Neural cell (in vitro differentiated cells): ENCODE measurements at regions not wholly inside any gene's neighbourhood (a gene's known extent, or its start where the extent isn't known, plus 50 kb on each side); places are given as distances from the start of the nearest gene placed in this dataset.

Source experiments
- H2AFZ ChIP-seq: fragments of 200-600, 300-800 bp; sonication (generic), shearing (Covaris generic); 2 replicates; pipeline ENCODE4 v1.6.0; 2014; ENCODE audit warnings: low read depth, mild to moderate bottlenecking, antibody characterized with exemption, low read length, moderate library complexity
- H3F3A ChIP-seq: fragments of 200-600 bp; shearing (Covaris generic); 2 replicates; pipeline ENCODE4 v1.6.1; 2016; ENCODE audit warnings: mild to moderate bottlenecking, moderate library complexity, mixed read lengths, antibody characterized with exemption, low read length; ENCODE audit not compliant: insufficient read depth, poor library complexity, severe bottlenecking
- H3K27ac ChIP-seq: fragments of 200-600, 300-800 bp; sonication (generic), shearing (Covaris generic); 2 replicates; pipeline ENCODE4 v1.5.1; 2014; ENCODE audit warnings: mild to moderate bottlenecking, low read length, moderate library complexity
- H3K27me3 ChIP-seq: fragments of 300-800, 200-600 bp; sonication (generic), shearing (Covaris generic); 2 replicates; pipeline ENCODE4 v1.6.0; 2014; ENCODE audit warnings: mild to moderate bottlenecking, low read depth, low read length, moderate library complexity; ENCODE audit not compliant: insufficient read depth
- H3K36me3 ChIP-seq: fragments of 300-800, 200-600 bp; sonication (generic), shearing (Covaris generic); 2 replicates; pipeline ENCODE4 v1.5.1; 2014; ENCODE audit warnings: mild to moderate bottlenecking, antibody characterized with exemption, low read length, moderate library complexity; ENCODE audit not compliant: insufficient read depth
- H3K4me2 ChIP-seq: fragments of 300-800, 200-600 bp; sonication (generic), shearing (Covaris generic); 2 replicates; pipeline ENCODE4 v1.6.0; 2014; ENCODE audit warnings: mild to moderate bottlenecking, low read length
- H3K4me3 ChIP-seq: fragments of 300-800, 200-600 bp; sonication (generic), shearing (Covaris generic); 2 replicates; pipeline ENCODE4 v1.5.1; 2014; ENCODE audit warnings: mild to moderate bottlenecking, low read length, moderate library complexity
- H3K79me2 ChIP-seq: fragments of 200-600 bp; shearing (Covaris generic); replicated peaks from 2 replicates; pipeline ENCODE4 v1.6.0; 2014; ENCODE audit warnings: mild to moderate bottlenecking, low read length, moderate library complexity; ENCODE audit not compliant: insufficient read depth
- H3K9ac ChIP-seq: fragments of 300-800, 200-600 bp; sonication (generic), shearing (Covaris generic); 2 replicates; pipeline ENCODE4 v1.6.1; 2016; ENCODE audit warnings: mild to moderate bottlenecking, low read length, mixed read lengths
- H3K9me2 ChIP-seq: fragments of 200-600 bp; shearing (Covaris generic); 2 replicates; pipeline ENCODE4 v1.6.1; 2016; ENCODE audit warnings: mild to moderate bottlenecking, low read length, mixed read lengths; ENCODE audit not compliant: insufficient read depth
- H3K9me3 ChIP-seq: fragments of 200-600, 300-800 bp; sonication (generic), shearing (Covaris generic); 2 replicates; pipeline ENCODE4 v1.6.1; 2016; ENCODE audit warnings: mild to moderate bottlenecking, mixed run types, low read length, moderate library complexity, mixed read lengths
- H4K20me1 ChIP-seq: fragments of 200-600 bp; shearing (Covaris generic); 2 replicates; pipeline ENCODE4 v1.6.1; 2016; ENCODE audit warnings: mild to moderate bottlenecking, mixed run types; ENCODE audit not compliant: insufficient read depth
- EP300 ChIP-seq: fragments of 450-650 bp; conservative IDR thresholded peaks from 2 replicates; pipeline ENCODE4 v1.6.1; 2014; ENCODE audit warnings: antibody characterized with exemption, mild to moderate bottlenecking, moderate library complexity; ENCODE audit not compliant: poor library complexity, severe bottlenecking
- EZH2 ChIP-seq: fragments of 200-600, 300-800 bp; shearing (Covaris generic), sonication (generic); IDR thresholded peaks from 2 replicates; pipeline ENCODE4 v1.6.1; 2014; ENCODE audit warnings: antibody characterized with exemption, low read length, borderline replicate concordance, mild to moderate bottlenecking; ENCODE audit not compliant: insufficient read depth, poor library complexity, severe bottlenecking
- MXI1 ChIP-seq: fragments of 450-650 bp; conservative IDR thresholded peaks from 2 replicates; pipeline ENCODE4 v1.6.1; 2014; ENCODE audit warnings: antibody characterized with exemption, mild to moderate bottlenecking; ENCODE audit not compliant: poor library complexity, severe bottlenecking
- POLR2AphosphoS5 ChIP-seq: IDR thresholded peaks from 2 replicates; pipeline ENCODE4 v1.6.1; 2012
- RAD21 ChIP-seq: fragments of 450-650 bp; conservative IDR thresholded peaks from 2 replicates; pipeline ENCODE4 v1.6.1; 2014; ENCODE audit warnings: antibody characterized with exemption, mild to moderate bottlenecking, moderate library complexity
- SMC3 ChIP-seq: fragments of 450-650 bp; conservative IDR thresholded peaks from 2 replicates; pipeline ENCODE4 v1.6.1; 2014; ENCODE audit warnings: antibody characterized with exemption, mild to moderate bottlenecking, moderate library complexity; ENCODE audit not compliant: poor library complexity
- TAF1 ChIP-seq: IDR thresholded peaks from 2 replicates; pipeline ENCODE4 v1.6.1; 2012; ENCODE audit warnings: low read depth
- TF ChIP-seq, protein P1 (sequence below): IDR thresholded peaks from 2 replicates; pipeline ENCODE4 v1.6.1; 2012; ENCODE audit warnings: borderline replicate concordance
- TF ChIP-seq, protein P2 (sequence below): fragments of 450-650 bp; IDR thresholded peaks from 2 replicates; pipeline ENCODE4 v1.5.1; 2014; ENCODE audit warnings: antibody characterized with exemption, mild to moderate bottlenecking, moderate library complexity; ENCODE audit not compliant: poor library complexity, severe bottlenecking

DNA sequence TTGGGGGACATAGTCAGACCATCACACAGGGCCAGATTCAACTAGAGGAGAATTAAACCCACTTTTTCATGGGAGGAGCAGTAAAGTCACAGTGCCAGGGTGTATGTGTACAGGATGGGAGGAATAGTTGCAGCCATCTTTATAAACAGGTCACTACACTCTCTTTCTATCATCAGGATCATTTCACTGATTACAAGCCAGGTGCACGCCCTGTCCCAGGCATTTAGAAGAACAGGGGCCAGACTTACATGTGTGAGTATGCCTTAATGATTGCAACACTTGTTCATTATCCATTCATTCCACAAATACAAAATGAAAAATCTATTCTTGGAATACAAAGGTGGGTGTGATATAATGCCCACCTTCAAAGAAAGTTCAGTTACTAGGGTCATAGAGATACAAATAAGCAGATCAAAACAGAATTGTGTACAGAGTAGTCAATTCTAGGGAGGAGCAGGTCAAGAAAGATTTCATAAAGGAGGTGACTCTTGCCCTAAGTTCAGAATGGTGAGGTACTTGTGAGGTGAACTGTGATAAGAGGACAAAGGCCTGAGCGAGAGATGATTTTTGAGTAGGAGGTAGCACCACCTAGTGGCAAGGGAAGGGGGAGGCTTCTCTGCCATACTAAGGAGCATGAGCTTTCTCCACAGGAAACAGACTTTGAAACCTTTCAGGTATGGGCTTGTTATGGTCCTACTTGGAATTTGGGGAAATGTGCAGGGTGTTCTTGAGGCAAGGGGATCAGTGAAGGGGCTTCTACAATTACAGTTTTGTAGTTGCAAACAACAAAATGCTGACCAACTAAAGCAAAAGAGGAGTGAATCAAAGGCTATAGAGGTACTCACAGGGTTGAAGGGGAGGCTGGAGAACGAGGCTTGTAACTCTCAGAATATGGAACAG, 156.3 kb downstream of the SUCLG1 start:
- H4K20me1 ChIP-seq, result no peaks in the 10 kb centered on the region
- H3K36me3 ChIP-seq, result no peaks in the 10 kb centered on the region
- no peak overlapping the region for H2AFZ ChIP-seq
- no peak overlapping the region for H3K9ac ChIP-seq
- no peaks in the 10 kb centered on the region for H3K9me2 ChIP-seq
- no peak overlapping the region for H3K27ac ChIP-seq
- H3K4me3 ChIP-seq, result no peak overlapping the region
- TF ChIP-seq MXI1 (no peak), EP300 (no peak), RAD21 (peak; percentile 83), SMC3 (peak; percentile 76), TAF1 (no peak), EZH2 (no peak), POLR2AphosphoS5 (no peak)
- TF ChIP-seq, protein P1, sequence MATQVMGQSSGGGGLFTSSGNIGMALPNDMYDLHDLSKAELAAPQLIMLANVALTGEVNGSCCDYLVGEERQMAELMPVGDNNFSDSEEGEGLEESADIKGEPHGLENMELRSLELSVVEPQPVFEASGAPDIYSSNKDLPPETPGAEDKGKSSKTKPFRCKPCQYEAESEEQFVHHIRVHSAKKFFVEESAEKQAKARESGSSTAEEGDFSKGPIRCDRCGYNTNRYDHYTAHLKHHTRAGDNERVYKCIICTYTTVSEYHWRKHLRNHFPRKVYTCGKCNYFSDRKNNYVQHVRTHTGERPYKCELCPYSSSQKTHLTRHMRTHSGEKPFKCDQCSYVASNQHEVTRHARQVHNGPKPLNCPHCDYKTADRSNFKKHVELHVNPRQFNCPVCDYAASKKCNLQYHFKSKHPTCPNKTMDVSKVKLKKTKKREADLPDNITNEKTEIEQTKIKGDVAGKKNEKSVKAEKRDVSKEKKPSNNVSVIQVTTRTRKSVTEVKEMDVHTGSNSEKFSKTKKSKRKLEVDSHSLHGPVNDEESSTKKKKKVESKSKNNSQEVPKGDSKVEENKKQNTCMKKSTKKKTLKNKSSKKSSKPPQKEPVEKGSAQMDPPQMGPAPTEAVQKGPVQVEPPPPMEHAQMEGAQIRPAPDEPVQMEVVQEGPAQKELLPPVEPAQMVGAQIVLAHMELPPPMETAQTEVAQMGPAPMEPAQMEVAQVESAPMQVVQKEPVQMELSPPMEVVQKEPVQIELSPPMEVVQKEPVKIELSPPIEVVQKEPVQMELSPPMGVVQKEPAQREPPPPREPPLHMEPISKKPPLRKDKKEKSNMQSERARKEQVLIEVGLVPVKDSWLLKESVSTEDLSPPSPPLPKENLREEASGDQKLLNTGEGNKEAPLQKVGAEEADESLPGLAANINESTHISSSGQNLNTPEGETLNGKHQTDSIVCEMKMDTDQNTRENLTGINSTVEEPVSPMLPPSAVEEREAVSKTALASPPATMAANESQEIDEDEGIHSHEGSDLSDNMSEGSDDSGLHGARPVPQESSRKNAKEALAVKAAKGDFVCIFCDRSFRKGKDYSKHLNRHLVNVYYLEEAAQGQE, result no peak
- TF ChIP-seq, protein P2, sequence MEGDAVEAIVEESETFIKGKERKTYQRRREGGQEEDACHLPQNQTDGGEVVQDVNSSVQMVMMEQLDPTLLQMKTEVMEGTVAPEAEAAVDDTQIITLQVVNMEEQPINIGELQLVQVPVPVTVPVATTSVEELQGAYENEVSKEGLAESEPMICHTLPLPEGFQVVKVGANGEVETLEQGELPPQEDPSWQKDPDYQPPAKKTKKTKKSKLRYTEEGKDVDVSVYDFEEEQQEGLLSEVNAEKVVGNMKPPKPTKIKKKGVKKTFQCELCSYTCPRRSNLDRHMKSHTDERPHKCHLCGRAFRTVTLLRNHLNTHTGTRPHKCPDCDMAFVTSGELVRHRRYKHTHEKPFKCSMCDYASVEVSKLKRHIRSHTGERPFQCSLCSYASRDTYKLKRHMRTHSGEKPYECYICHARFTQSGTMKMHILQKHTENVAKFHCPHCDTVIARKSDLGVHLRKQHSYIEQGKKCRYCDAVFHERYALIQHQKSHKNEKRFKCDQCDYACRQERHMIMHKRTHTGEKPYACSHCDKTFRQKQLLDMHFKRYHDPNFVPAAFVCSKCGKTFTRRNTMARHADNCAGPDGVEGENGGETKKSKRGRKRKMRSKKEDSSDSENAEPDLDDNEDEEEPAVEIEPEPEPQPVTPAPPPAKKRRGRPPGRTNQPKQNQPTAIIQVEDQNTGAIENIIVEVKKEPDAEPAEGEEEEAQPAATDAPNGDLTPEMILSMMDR, result peak; percentile 80
- H3K4me2 ChIP-seq, result no peak overlapping the region
- H3K9me3 ChIP-seq, result no peaks in the 10 kb centered on the region
- H3F3A ChIP-seq, result no peaks in the 10 kb centered on the region
- no peaks in the 10 kb centered on the region for H3K27me3 ChIP-seq
- no peaks in the 10 kb centered on the region for H3K79me2 ChIP-seq

DNA sequence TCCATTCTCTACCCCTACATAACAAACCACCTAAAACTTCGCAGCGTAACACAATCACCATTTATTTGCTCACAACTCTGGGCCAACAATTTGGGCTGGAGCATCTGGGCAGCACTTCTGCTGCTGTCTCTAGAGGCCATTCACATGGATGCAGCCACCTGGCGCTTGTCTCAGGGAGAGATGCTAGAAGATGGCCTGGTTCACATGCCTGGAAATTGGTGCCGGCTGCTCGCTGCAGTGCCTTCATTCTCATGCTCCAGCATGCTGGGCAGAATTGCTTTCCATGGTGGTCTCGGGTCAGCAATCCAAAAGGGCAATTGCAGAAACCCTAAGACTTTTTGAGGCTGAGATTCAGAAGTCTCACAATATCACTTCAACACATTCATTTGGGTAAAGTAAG, 157.4 kb downstream of the SUCLG1 start:
- Histone ChIP-seq H3F3A (no peaks in the 10 kb centered on the region), H3K9ac (no peak overlapping the region), H3K27ac (no peak overlapping the region), H4K20me1 (no peaks in the 10 kb centered on the region), H3K9me3 (no peaks in the 10 kb centered on the region), H3K4me2 (no peak overlapping the region), H3K36me3 (no peaks in the 10 kb centered on the region), H3K27me3 (no peaks in the 10 kb centered on the region), H2AFZ (no peak overlapping the region), H3K79me2 (no peaks in the 10 kb centered on the region), H3K4me3 (no peak overlapping the region), H3K9me2 (no peaks in the 10 kb centered on the region)
- TF ChIP-seq, protein P1, result no peak
- TF ChIP-seq POLR2AphosphoS5, result no peak
- no peak for TF ChIP-seq EP300
- TF ChIP-seq MXI1, result no peak
- TF ChIP-seq EZH2, result no peak
- no peak for TF ChIP-seq TAF1
- TF ChIP-seq SMC3, result no peak
- TF ChIP-seq RAD21, result no peak
- TF ChIP-seq, protein P2, result no peak
